Small intestine (tissue), 7 donors: ENCODE measurements at regions not wholly inside any gene's neighbourhood (a gene's known extent, or its start where the extent isn't known, plus 50 kb on each side); places are given as distances from the start of the nearest gene placed in this dataset.

ENCODE experiments used
- DNase-seq, 2 donors: peaks; one replicate each; pipeline versions ENCODE4 v3.0.0 to v3.0.0-alpha.2; 2013
- FAIRE-seq: peaks from 2 replicates; lab custom pipeline; 2012; peaks lifted over from hg19 to GRCh38; lab: Jason Lieb, UNC
- H3K27ac ChIP-seq, 3 donors: one replicate each; pipeline ENCODE4 v1.5.1; 2013; ENCODE audit warnings: low read length in 2 of 3, mild to moderate bottlenecking in 2 of 3, control low read depth in 1 of 3, inconsistent platforms in 1 of 3, low read depth in 1 of 3, moderate library complexity in 1 of 3
- H3K27me3 ChIP-seq, 3 donors: one replicate each; pipeline ENCODE4 v1.6.1; 2013; ENCODE audit warnings: low read length in 3 of 3, inconsistent platforms in 1 of 3; ENCODE audit not compliant: control insufficient read depth in 3 of 3, insufficient read depth in 3 of 3
- H3K36me3 ChIP-seq, 3 donors: one replicate each; pipeline ENCODE4 v1.6.1; 2013; ENCODE audit warnings: low read length in 3 of 3, inconsistent platforms in 1 of 3, low read depth in 1 of 3, mild to moderate bottlenecking in 1 of 3, moderate library complexity in 1 of 3; ENCODE audit not compliant: control insufficient read depth in 3 of 3, insufficient read depth in 2 of 3
- H3K4me1 ChIP-seq, 3 donors: one replicate each; pipeline ENCODE4 v1.6.1; 2013; ENCODE audit warnings: low read length in 2 of 3, inconsistent platforms in 1 of 3, low read depth in 1 of 3, mild to moderate bottlenecking in 1 of 3, moderate library complexity in 1 of 3; ENCODE audit not compliant: control insufficient read depth in 3 of 3, insufficient read depth in 2 of 3
- H3K4me3 ChIP-seq, 3 donors: one replicate each; pipeline ENCODE4 v1.5.1; 2013; ENCODE audit warnings: low read length in 3 of 3, control low read depth in 1 of 3, inconsistent platforms in 1 of 3, low read depth in 1 of 3, mild to moderate bottlenecking in 1 of 3, moderate library complexity in 1 of 3
- H3K9me3 ChIP-seq, 2 donors: one replicate each; pipeline ENCODE4 v1.6.1; 2013; ENCODE audit warnings: low read depth in 1 of 2, low read length in 1 of 2; ENCODE audit not compliant: control insufficient read depth in 2 of 2, insufficient read depth in 1 of 2
- WGBS, 3 donors: extraction: QIAGEN DNeasy Blood & Tissue Kit; methylation state at CpG; one replicate each; pipeline ENCODE4 v1.1.7; 2013; 5-methylcytosine and 5-hydroxymethylcytosine counted together
- donor health status: healthy with polysubstance abuse.
- donor health status: control.
- donor health status: control.
- donor health status: Bipolar disorder and iron deficiency.
- donor health status: healthy.

GRCh38 chr14:38743966-38744584, 359.0 kb downstream of the SEC23A start:
- H3K4me3 ChIP-seq: no peak overlapping the region
- H3K27ac ChIP-seq: no peak overlapping the region
- DNase-seq (no peak), FAIRE-seq (no peak)
- H3K36me3 ChIP-seq: no peaks in the 10 kb centered on the region
- no peaks in the 10 kb centered on the region for H3K27me3 ChIP-seq
- 76 to 82% (median 78%) methylated on average over 7 of the region's 7 CpGs for WGBS, 3 donors
- H3K4me1 ChIP-seq: no peaks in the 10 kb centered on the region
- no peaks in the 10 kb centered on the region for H3K9me3 ChIP-seq

GRCh38 chr14:38737686-38738407, 365.2 kb downstream of the SEC23A start:
- FAIRE-seq: no peak

GRCh38 chr14:38735005-38735404, 368.0 kb downstream of the SEC23A start:
- Histone ChIP-seq H3K36me3 (no peaks in the 10 kb centered on the region), H3K27me3 (no peaks in the 10 kb centered on the region), H3K4me3 (no peak overlapping the region), H3K9me3 (peaks cover 0 to 3% of the 10 kb centered on the region in 2 donors), H3K4me1 (no peaks in the 10 kb centered on the region), H3K27ac (no peak overlapping the region)
- 50 to 65% (median 51%) methylated on average over 5 of the region's 5 CpGs for WGBS, 3 donors
- DNase-seq (no peak), FAIRE-seq (no peak)

More at GRCh38 chr14:38737686-38738407, 365.2 kb downstream of the SEC23A start:
- WGBS, 3 donors: 67 to 81% (median 81%) methylated on average over 12 of the region's 12 CpGs
- no peaks in the 10 kb centered on the region for H3K27me3 ChIP-seq
- H3K36me3 ChIP-seq: no peaks in the 10 kb centered on the region
- peaks cover 0 to 3% of the 10 kb centered on the region in 2 donors for H3K9me3 ChIP-seq
- no peaks in the 10 kb centered on the region for H3K4me1 ChIP-seq
- no peak overlapping the region for H3K4me3 ChIP-seq
- no peak for DNase-seq
- H3K27ac ChIP-seq: no peak overlapping the region

- Histone ChIP-seq H3K36me3 (no peaks in the 10 kb centered on the region), H3K4me1 (no peaks in the 10 kb centered on the region), H3K9me3 (peaks cover 0 to 3% of the 10 kb centered on the region in 2 donors), H3K4me3 (no peak overlapping the region), H3K27ac (no peak overlapping the region), H3K27me3 (no peaks in the 10 kb centered on the region)
- WGBS, 3 donors: 25 to 62% (median 28%) methylated on average over 1 of the region's 1 CpG
- no peak for FAIRE-seq
- DNase-seq: no peak
Measured at GRCh38 chr14:38731962-38732361, 371.1 kb downstream of the SEC23A start.

GRCh38 chr14:38730420-38730819, 372.6 kb downstream of the SEC23A start:
- Histone ChIP-seq H3K4me3 (no peak overlapping the region), H3K9me3 (peaks cover 0 to 3% of the 10 kb centered on the region in 2 donors), H3K36me3 (no peaks in the 10 kb centered on the region), H3K27me3 (no peaks in the 10 kb centered on the region), H3K4me1 (no peaks in the 10 kb centered on the region), H3K27ac (no peak overlapping the region)
- no peak for DNase-seq
- WGBS, 3 donors: 37 to 77% (median 46%) methylated on average over 3 of the region's 3 CpGs
- no peak for FAIRE-seq

DNA sequence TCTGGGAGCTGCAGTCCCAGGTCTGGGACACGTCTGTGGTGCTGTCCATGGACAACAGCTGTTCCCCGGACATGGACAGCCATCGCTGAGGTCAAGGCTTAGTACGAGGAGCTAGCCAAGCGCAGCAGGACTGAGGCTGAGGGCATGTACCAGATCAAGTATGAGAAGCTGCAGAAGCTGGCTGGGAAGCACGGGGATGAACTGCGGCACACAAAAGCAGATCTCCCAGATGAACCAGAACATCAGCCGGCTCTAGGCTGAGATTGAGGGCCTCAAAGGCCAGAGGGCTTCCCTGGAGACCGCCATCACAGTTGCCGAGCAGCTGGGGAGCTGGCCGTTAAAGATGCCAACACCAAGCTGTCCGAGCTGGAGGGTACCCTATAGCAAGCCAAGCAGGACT, 375.3 kb downstream of the SEC23A start:
- no peak overlapping the region for H3K4me3 ChIP-seq
- DNase-seq (no peak), FAIRE-seq (no peak)
- H3K9me3 ChIP-seq: no peaks in the 10 kb centered on the region
- no peaks in the 10 kb centered on the region for H3K4me1 ChIP-seq
- no peaks in the 10 kb centered on the region for H3K36me3 ChIP-seq
- no peak overlapping the region for H3K27ac ChIP-seq
- H3K27me3 ChIP-seq: no peaks in the 10 kb centered on the region
- WGBS, 3 donors: 87 to 89% (median 87%) methylated on average over 12 of the region's 12 CpGs

- FAIRE-seq (no peak), DNase-seq (no peak)
- no peak overlapping the region for H3K4me3 ChIP-seq
- no peaks in the 10 kb centered on the region for H3K4me1 ChIP-seq
- no peaks in the 10 kb centered on the region for H3K9me3 ChIP-seq
- H3K27ac ChIP-seq: no peak overlapping the region
- H3K27me3 ChIP-seq: no peaks in the 10 kb centered on the region
- no peaks in the 10 kb centered on the region for H3K36me3 ChIP-seq
- WGBS, 3 donors: 83 to 90% (median 85%) methylated on average over 3 of the region's 3 CpGs
Measured at GRCh38 chr14:38724621-38725020, 378.4 kb downstream of the SEC23A start.

GRCh38 chr14:38723959-38724358, 379.1 kb downstream of the SEC23A start:
- Histone ChIP-seq H3K27me3 (no peaks in the 10 kb centered on the region), H3K9me3 (no peaks in the 10 kb centered on the region), H3K36me3 (no peaks in the 10 kb centered on the region), H3K4me3 (no peak overlapping the region), H3K4me1 (no peaks in the 10 kb centered on the region), H3K27ac (no peak overlapping the region)
- WGBS, 3 donors: 51 to 59% (median 52%) methylated on average over 5 of the region's 5 CpGs
- no peak for FAIRE-seq
- DNase-seq: no peak
